ENCODE measurements at regions not wholly inside any gene's neighbourhood (a gene's known extent, or its start where the extent isn't known, plus 50 kb on each side); places are given as distances from the start of the nearest gene placed in this dataset.
A peak's percentile ranks its signal among the peaks of the same experiment; 100 is the strongest.
"Not testable (repeated sequence)": the region's sequence is repeated elsewhere in the genome, so short reads cannot be mapped to it uniquely, and the experiment has no call there.

DNA sequence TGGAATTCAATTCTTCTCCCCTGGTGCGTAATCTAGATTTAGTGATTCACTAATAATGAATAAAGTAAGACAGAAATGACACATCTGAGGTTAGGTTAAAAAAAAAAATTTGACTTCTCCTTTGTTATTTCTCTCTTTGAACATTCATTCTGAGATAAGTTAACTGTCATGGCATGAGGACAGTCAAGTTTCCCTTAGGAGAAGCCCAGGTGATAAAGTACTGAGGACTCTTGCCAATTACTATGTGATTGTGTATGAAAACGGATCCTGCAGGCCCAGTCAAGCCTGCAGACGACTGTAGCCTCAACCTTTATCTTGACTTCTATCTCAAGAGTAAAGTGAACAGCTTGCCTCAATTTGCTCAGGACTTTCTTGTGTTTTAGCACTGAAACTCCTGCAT is 293.2 kb downstream of the PRR32 start:
- Histone ChIP-seq H3K4me3 (no peak overlapping the region), H3K27me3 (no peaks in the 10 kb centered on the region), H3K9me3 (replicated peaks) (no peaks in the 10 kb centered on the region; the same call in 1 of the 2 replicates), H3K4me1 (no peaks in the 10 kb centered on the region), H3K36me3 (no peaks in the 10 kb centered on the region), H3K27ac (no peak overlapping the region)
- no peak for DNase-seq

DNA sequence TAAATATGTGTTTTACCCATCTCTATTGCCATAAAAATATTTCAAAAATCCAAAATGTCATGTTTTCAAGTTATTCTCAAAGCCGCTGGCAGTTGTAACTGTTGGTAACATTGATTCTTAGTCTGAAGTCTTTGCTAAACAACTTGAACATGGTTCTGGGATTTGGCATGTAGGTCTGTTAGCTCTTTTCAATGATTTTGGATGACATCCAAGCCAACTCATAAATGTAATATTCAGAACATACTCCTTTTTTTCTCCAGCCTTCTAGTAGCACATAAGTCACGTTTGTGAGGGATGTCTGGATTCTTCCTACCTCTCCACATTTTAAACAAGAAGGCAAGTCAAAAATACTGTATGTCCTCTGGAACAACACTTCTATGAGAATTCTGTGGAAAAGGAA is 305.3 kb downstream of the PRR32 start:
- H3K9me3 ChIP-seq (replicated peaks): no peaks in the 10 kb centered on the region

DNA sequence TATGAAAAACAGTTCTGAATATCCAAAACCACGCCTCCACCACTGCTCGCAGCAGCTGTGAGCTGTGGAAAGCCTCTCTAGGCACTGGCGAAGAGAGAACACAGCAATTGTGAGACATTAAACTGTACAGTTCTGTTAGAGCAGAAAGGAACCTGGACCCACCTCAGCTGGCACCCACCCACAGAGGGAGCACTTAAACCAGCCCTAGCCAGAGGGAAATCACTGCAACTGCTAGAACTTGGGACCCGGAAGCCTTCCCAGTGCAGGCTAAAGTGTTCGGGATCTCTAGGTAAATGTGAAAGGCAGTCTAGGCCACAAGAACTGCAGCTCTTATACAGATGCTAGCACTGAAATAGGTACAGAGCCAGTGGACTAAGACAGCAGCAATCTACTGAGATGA is 308.8 kb downstream of the PRR32 start:
- no peaks in the 10 kb centered on the region for H3K9me3 ChIP-seq (replicated peaks)
- no peaks in the 10 kb centered on the region for H3K36me3 ChIP-seq
- no peak overlapping the region for H3K4me3 ChIP-seq
- no peaks in the 10 kb centered on the region for H3K4me1 ChIP-seq
- no peak overlapping the region for H3K27ac ChIP-seq
- DNase-seq: no peak
- H3K27me3 ChIP-seq: no peaks in the 10 kb centered on the region

More for the DNA sequence above, 305.3 kb downstream of the PRR32 start:
- no peak for DNase-seq
- no peaks in the 10 kb centered on the region for H3K4me1 ChIP-seq
- no peaks in the 10 kb centered on the region for H3K27me3 ChIP-seq
- no peak overlapping the region for H3K27ac ChIP-seq
- no peak overlapping the region for H3K4me3 ChIP-seq
- no peaks in the 10 kb centered on the region for H3K36me3 ChIP-seq

DNA sequence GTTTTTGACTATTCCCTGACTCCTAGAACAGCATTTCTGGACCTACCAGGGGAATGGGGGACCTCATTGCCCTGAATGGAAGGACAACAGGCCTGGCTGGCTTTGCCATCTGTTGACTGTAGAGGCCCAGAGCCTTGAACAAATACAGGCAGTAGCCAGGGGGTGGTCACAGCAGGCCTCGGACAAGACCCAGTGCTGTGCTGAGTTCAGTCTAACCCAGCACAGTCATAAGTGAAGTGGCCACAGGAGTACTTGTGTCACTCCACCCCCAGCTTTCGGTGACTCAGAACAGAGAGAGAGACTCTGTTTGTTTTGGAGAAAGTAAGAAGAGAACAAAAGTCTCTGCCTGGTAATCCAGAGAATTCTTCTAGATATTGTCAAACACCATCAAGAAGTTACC is 310.0 kb downstream of the PRR32 start:
- Histone ChIP-seq H3K4me1 (no peaks in the 10 kb centered on the region), H3K27me3 (no peaks in the 10 kb centered on the region)
- DNase-seq: no peak

DNA sequence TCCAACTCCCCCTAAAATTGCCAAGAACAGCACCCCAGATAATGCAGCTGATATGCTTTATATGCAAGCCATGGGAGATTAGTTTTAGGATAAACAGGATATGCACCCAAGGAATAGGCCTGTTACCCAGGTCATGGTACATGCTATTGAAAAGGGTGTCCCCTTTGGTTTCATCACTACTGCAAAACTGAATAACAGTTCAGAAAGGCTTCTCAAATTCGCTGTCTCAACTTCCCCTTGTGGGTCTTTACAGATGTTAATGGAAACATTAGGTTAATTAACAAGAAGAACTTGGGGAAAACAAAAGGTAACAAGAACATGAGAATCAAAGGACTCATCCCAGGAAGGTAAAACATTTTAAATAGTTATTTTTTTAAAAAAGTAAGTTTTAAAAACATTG is 318.7 kb downstream of the PRR32 start:
- H3K4me3 ChIP-seq: no peak overlapping the region
- no peaks in the 10 kb centered on the region for H3K9me3 ChIP-seq (replicated peaks)
- no peak overlapping the region for H3K27ac ChIP-seq
- no peaks in the 10 kb centered on the region for H3K4me1 ChIP-seq
- H3K27me3 ChIP-seq: no peaks in the 10 kb centered on the region
- no peaks in the 10 kb centered on the region for H3K36me3 ChIP-seq
- no peak for DNase-seq

More for the DNA sequence above, 310.0 kb downstream of the PRR32 start:
- Histone ChIP-seq H3K9me3 (replicated peaks) (no peaks in the 10 kb centered on the region), H3K36me3 (no peaks in the 10 kb centered on the region), H3K27ac (no peak overlapping the region), H3K4me3 (no peak overlapping the region)

DNA sequence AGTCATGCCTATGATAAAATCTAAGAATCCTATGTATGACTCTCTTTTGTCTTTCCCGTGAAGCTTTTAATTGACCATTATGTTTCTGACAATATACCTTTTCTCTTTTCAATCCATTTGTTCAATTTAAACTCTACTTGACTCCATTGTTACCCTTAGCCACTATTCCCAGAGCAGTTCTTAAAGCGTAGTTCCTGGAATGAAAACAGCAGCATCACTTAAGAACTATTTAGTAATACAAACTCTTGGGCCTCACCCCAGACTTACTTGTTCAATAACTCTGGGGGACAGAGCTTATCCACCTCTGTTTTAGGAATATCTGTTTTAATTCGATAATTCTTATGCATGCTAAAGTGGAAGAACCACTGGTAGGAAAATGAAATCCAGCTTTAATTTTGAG is 358.4 kb downstream of the PRR32 start:
- Histone ChIP-seq H3K36me3 (no peaks in the 10 kb centered on the region), H3K4me1 (no peaks in the 10 kb centered on the region), H3K9me3 (replicated peaks) (no peaks in the 10 kb centered on the region), H3K27ac (no peak overlapping the region), H3K27me3 (no peaks in the 10 kb centered on the region), H3K4me3 (no peak overlapping the region)
- DNase-seq: no peak

DNA sequence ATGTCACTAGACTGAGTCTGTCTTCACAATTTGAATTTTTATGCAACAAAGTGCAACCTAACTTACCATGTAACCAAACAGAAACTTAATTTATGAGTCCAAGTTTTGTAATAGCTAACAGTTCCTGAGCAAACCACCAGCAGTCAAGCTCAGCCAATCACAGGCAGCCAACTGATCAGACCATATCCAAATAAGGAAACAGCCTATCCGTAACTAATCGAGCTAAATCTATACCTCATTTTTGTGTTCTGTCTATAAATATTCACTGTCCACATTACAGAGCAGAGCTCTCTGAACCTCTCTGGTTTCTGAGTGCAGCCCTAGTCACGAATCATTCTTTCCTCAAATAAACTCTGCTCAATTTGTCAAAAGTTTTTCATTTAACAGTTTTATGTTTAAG is 367.6 kb downstream of the PRR32 start:
- peak overlapping the region; percentile 77 for H3K27ac ChIP-seq
- no peaks in the 10 kb centered on the region for H3K27me3 ChIP-seq
- H3K4me1 ChIP-seq: peaks cover 15% of the 10 kb centered on the region
- no peak overlapping the region for H3K4me3 ChIP-seq
- peak; percentile 67 to 84 for DNase-seq
- H3K9me3 ChIP-seq (replicated peaks): no peaks in the 10 kb centered on the region
- no peaks in the 10 kb centered on the region for H3K36me3 ChIP-seq

DNA sequence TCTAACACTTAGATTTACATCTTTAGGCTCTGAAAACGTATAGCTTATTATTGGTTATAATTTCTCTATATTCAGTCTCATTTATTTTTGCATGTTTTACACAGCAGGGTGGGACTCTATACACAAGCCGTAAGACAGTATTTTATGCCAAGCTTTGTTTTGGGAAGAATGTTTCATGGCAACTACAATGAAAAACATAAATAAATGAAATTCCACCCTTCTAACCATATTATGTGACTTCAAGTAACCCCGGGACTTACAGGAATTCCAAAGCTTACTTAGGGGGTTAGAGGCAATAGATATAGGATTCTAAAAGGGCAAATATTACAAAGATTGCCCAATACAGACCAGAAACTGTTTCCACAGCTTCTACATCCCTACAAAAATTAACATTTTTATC is 370.9 kb downstream of the PRR32 start:
- H3K36me3 ChIP-seq: no peaks in the 10 kb centered on the region
- no peaks in the 10 kb centered on the region for H3K27me3 ChIP-seq
- H3K27ac ChIP-seq: no peak overlapping the region

DNA sequence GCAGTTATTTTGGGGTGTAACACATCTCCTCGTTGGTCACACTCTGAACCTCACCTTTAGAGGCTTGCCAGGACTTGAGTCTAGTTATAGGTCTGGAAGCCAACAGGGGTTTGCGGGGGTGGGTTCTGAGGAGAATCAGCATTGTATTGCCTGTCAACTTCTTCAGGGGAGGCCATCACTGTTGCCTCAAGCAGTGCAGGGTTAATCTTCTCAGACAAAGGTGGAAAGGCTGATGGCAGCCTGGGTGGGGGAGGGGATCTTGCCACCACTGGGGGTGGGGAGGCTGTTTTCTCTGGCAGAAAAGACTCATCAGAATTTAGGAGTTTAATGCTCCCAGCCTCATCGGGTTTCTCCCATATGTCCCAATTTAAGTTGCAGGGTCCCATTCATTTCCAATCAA is 387.8 kb downstream of the PRR32 start:
- H3K27me3 ChIP-seq: no peaks in the 10 kb centered on the region
- no peaks in the 10 kb centered on the region for H3K9me3 ChIP-seq (replicated peaks)
- H3K36me3 ChIP-seq: no peaks in the 10 kb centered on the region; the same call in 1 of the 2 replicates
- H3K27ac ChIP-seq: no peak overlapping the region
- DNase-seq: no peak
- H3K4me1 ChIP-seq: no peaks in the 10 kb centered on the region
- no peak overlapping the region for H3K4me3 ChIP-seq

More for the DNA sequence above, 370.9 kb downstream of the PRR32 start:
- no peak overlapping the region for H3K4me3 ChIP-seq
- peaks cover 15% of the 10 kb centered on the region for H3K4me1 ChIP-seq
- no peak for DNase-seq
- no peaks in the 10 kb centered on the region for H3K9me3 ChIP-seq (replicated peaks)

DNA sequence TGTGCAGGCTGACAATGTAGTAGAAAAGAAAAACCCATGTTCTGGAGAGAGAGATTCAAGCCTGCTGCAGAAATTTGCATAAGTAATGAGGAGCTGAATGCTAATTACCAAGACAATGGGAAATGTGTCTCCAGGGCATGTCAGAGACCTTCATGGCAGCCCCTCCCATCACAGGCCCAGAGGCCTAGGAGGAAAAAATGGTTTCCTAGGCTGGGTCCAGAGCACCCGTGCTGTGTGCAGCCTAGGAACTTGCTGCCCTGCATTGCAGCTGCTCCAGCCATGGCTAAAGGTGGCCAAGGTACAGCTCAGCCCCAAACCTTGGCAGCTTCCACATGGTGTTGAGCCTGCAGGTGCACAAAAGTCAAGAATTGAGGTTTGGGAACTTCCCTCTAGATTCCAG is 402.3 kb downstream of the PRR32 start:
- DNase-seq; H3K4me1 ChIP-seq; H3K27me3 ChIP-seq; H3K4me3 ChIP-seq; H3K36me3 ChIP-seq; H3K9me3 ChIP-seq (replicated peaks); H3K27ac ChIP-seq: not testable (repeated sequence)

DNA sequence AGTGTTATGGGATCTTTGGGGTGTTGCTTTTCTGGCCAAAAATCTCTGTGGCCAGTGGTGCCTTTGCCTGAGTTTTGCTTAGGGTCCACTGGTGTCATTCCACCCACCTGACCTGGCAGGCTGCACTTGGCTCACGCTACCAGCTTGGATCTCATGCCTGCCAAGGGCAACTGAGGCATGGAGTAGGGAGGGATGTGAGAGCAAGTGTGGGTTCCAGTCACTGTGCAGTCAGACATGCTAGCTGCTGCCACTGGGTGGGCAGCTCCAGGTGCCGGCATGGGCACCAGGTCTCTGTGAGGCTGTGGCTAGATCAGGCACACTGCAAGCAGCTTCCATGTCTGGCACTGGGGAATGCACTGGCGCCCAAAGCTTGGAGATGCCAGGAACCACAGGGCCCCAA is 424.1 kb downstream of the PRR32 start:
- H3K4me3 ChIP-seq: no peak overlapping the region
- H3K4me1 ChIP-seq: no peaks in the 10 kb centered on the region
- H3K27ac ChIP-seq: no peak overlapping the region
- no peaks in the 10 kb centered on the region for H3K27me3 ChIP-seq
- no peaks in the 10 kb centered on the region for H3K9me3 ChIP-seq (replicated peaks)
- no peaks in the 10 kb centered on the region for H3K36me3 ChIP-seq
- no peak for DNase-seq

DNA sequence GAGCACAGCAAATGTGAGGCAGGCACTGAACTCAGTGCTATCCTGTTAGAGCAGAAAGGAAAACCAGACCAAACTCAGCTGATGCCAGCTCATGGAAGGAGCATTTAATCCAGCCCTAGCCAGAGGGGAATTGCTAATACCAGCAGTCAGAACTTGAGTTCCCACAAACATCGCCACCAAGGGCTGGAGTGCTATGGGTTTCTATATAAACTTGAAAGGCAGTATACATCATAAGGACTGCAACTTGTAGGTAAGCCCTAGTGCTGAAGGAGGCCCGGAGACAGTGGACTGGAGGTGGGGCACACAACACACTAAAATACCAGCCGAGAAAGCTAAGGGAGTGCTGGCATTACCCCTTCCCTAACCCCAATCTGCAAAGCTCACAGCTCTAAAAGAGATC is 440.2 kb downstream of the PRR32 start:
- H3K4me3 ChIP-seq: no peak overlapping the region
- H3K4me1 ChIP-seq: no peaks in the 10 kb centered on the region
- H3K9me3 ChIP-seq (replicated peaks): no peaks in the 10 kb centered on the region
- H3K27me3 ChIP-seq: no peaks in the 10 kb centered on the region
- DNase-seq: no peak
- H3K27ac ChIP-seq: no peak overlapping the region
- H3K36me3 ChIP-seq: no peaks in the 10 kb centered on the region

DNA sequence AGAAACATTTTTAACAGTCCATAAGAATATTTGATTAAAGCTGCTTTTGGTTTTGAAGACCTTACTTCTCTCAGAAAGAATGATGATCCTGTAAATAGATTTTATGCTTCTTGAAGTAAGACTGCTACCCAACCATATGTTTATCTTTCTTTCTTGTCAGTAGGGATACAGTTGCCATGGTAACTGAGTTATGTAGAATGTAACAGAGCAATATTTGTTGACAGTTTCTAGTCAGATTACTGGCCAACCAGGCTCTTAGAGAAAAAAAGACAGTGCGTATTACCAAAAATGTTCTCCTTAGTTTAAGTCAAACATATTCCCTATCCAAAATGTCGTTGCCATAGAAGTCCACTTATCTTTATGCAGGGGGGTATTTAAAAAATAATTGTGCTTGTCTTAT is 456.8 kb downstream of the PRR32 start:
- H3K27me3 ChIP-seq: no peaks in the 10 kb centered on the region

DNA sequence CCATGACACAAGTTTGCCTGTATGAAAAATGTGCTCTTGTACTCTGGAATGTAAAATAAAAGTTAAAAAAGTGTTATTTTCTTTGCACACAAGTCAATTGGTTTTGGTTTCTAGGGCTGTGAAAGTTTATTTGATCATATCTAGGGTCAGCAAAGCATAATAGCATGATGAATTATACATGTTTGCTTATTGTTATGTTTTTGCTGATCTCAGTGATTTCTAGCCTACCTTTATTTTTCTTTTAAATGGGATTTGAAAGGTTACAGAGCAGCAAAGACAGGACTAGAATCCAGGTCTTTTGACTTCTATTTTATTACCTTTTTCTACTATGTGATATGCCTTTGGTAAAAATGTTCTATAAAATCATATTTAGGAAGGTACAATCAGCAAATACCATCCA is 481.0 kb downstream of the PRR32 start:
- no peaks in the 10 kb centered on the region for H3K9me3 ChIP-seq (replicated peaks)
- H3K27me3 ChIP-seq: no peaks in the 10 kb centered on the region

More for the DNA sequence above, 456.8 kb downstream of the PRR32 start:
- Histone ChIP-seq H3K9me3 (replicated peaks) (no peaks in the 10 kb centered on the region), H3K36me3 (no peaks in the 10 kb centered on the region), H3K4me1 (no peaks in the 10 kb centered on the region), H3K4me3 (no peak overlapping the region), H3K27ac (no peak overlapping the region)
- no peak for DNase-seq

DNA sequence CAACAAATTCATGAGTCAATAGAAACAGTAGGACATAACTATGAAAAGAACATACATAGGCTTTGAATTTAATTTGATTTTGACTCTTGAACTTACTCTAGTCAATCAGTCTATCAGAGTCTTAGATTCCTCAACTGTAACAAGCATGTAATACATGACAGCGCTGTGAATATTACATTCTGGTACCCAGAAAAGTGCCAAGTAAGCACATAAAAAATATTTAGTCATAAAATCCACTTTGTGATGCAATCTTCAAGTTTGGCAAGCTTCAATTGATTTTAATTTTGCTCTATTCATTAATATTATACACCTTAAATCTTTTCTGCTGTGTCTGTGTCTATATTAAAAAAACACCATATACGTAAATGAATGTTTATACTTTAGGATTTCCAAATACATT is 483.3 kb downstream of the PRR32 start:
- H3K27me3 ChIP-seq: no peaks in the 10 kb centered on the region
- DNase-seq: no peak
- no peak overlapping the region for H3K4me3 ChIP-seq
- no peak overlapping the region for H3K27ac ChIP-seq
- no peaks in the 10 kb centered on the region for H3K36me3 ChIP-seq
- H3K9me3 ChIP-seq (replicated peaks): no peaks in the 10 kb centered on the region
- H3K4me1 ChIP-seq: no peaks in the 10 kb centered on the region

More for the DNA sequence above, 481.0 kb downstream of the PRR32 start:
- H3K36me3 ChIP-seq: no peaks in the 10 kb centered on the region
- no peak overlapping the region for H3K4me3 ChIP-seq
- DNase-seq: no peak
- H3K4me1 ChIP-seq: no peaks in the 10 kb centered on the region
- H3K27ac ChIP-seq: no peak overlapping the region

DNA sequence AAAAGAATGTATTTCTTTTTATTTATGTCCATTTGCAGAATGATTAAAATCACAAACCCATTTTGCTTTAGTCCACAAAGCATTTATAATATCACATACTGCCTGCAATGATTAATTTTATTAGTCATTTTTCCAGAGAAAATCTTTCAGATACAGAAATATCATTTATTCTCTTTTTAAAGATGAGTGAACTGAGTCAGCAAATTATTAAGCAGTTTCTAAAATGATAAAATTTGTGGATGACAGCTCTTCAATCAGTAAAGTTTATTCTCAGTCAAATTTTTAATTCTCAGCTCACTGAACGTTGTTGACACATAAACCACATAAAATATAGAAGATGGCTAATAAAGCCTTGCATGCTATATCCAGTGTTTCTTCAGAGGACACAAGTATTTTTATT is 485.5 kb downstream of the PRR32 start:
- H3K9me3 ChIP-seq (replicated peaks): no peaks in the 10 kb centered on the region
- H3K36me3 ChIP-seq: no peaks in the 10 kb centered on the region
- no peak overlapping the region for H3K27ac ChIP-seq
- DNase-seq: no peak
- H3K4me3 ChIP-seq: no peak overlapping the region
- H3K4me1 ChIP-seq: no peaks in the 10 kb centered on the region
- no peaks in the 10 kb centered on the region for H3K27me3 ChIP-seq

DNA sequence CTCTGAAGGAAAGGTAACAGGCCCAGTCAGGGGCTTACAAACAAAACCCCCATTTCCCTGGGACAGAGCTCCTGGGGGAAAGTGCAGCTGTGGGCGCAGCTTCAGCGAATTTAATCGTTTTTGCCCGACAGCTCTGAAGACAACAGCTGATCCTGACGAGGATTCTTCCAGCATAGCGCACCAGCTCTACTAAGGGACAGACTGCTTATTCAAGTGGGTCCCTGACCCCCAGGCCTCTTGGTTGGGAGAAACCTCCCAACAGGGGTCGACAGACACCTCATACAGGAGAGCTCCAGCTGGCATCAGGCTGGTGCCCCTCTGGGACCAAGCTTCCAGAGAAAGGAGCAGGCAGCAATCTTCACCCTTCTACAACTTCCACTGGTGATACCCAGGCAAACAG is 486.7 kb downstream of the PRR32 start:
- no peak for DNase-seq
- no peak overlapping the region for H3K4me3 ChIP-seq
- no peak overlapping the region for H3K27ac ChIP-seq
- H3K27me3 ChIP-seq: no peaks in the 10 kb centered on the region
- H3K9me3 ChIP-seq (replicated peaks): no peaks in the 10 kb centered on the region
- no peaks in the 10 kb centered on the region for H3K4me1 ChIP-seq
- no peaks in the 10 kb centered on the region for H3K36me3 ChIP-seq
